Epithelial cell of esophagus (primary cell): ENCODE measurements at regions not wholly inside any gene's neighbourhood (a gene's known extent, or its start where the extent isn't known, plus 50 kb on each side); places are given as distances from the start of the nearest gene placed in this dataset.
A peak's percentile ranks its signal among the peaks of the same experiment; 100 is the strongest.

Source experiments
- DNase-seq: peaks from one replicate; pipeline ENCODE4 v3.0.0; 2010; ENCODE audit warnings: low read depth
- H3K4me3 ChIP-seq: 2 replicates; pipeline ENCODE4 v1.5.1; 2011; ENCODE audit warnings: mild to moderate bottlenecking, low read length, control low read depth
- TF ChIP-seq, protein P1 (sequence below): IDR thresholded peaks from 2 replicates; pipeline ENCODE4 v1.5.1; 2011; ENCODE audit warnings: low read depth, mild to moderate bottlenecking, low read length, control low read depth, inconsistent platforms; ENCODE audit not compliant: insufficient read depth; ENCODE audit errors: missing control alignments

DNA sequence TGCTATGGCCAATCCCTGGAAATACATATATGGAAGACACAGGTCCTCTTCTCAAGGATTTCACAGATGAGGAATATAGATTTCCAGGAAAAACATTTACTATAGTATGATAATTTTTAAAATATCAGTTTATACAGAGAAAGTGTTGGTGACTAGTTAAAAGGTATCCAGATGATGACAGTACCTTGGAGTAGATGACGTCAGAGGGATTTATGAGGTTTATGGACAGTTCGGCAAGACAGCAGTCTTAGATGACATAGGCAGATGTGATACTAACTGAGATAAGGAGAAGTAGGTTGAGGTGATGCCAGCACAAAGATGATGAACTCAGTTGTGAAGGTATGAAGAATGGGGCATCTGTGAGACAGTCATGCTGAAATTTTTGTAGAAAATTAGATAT is 750.3 kb downstream of the PRELID2 start:
- DNase-seq = no peak
- no peak overlapping the region for H3K4me3 ChIP-seq
- TF ChIP-seq, protein P1, sequence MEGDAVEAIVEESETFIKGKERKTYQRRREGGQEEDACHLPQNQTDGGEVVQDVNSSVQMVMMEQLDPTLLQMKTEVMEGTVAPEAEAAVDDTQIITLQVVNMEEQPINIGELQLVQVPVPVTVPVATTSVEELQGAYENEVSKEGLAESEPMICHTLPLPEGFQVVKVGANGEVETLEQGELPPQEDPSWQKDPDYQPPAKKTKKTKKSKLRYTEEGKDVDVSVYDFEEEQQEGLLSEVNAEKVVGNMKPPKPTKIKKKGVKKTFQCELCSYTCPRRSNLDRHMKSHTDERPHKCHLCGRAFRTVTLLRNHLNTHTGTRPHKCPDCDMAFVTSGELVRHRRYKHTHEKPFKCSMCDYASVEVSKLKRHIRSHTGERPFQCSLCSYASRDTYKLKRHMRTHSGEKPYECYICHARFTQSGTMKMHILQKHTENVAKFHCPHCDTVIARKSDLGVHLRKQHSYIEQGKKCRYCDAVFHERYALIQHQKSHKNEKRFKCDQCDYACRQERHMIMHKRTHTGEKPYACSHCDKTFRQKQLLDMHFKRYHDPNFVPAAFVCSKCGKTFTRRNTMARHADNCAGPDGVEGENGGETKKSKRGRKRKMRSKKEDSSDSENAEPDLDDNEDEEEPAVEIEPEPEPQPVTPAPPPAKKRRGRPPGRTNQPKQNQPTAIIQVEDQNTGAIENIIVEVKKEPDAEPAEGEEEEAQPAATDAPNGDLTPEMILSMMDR = no peak

DNA sequence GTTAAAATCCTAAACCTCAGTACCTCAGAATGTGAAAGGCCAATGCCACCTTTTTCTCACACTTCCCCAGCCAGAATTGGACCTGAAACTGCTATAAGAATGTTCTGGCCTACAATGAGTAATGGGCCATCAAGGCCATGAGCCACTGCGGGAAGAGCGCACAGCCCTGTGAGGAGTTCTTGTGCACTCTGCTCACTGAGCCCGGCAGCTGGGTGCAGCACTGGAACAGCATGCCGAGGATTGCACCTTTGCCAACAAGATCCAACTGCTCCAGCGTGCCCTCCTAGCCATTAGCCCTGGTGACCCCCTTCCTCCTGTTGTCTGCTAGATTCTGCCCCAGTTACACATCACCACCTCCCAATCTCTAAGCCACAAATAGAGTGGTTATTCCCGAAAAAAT is 758.1 kb downstream of the PRELID2 start:
- TF ChIP-seq, protein P1 = no peak
- H3K4me3 ChIP-seq = no peak overlapping the region
- no peak for DNase-seq

DNA sequence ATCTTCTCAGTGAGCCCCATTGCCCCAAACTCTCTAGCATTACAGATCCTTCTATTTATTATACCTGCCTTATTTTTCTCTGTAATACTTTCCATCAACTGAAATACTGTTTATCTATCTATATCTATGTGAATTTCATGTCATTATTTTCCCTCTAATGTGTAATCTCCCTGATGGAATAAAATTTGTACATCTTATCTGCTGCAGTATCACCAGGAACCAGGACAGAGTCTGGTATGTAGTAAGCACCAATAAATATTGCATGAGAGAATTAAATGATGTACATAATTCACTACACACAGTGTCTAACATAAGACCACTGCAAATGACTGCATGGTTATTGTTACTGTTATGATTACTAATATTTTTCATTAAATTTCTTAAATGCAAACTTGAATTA is 759.1 kb downstream of the PRELID2 start:
- H3K4me3 ChIP-seq = no peak overlapping the region
- no peak for DNase-seq
- TF ChIP-seq, protein P1 = no peak

DNA sequence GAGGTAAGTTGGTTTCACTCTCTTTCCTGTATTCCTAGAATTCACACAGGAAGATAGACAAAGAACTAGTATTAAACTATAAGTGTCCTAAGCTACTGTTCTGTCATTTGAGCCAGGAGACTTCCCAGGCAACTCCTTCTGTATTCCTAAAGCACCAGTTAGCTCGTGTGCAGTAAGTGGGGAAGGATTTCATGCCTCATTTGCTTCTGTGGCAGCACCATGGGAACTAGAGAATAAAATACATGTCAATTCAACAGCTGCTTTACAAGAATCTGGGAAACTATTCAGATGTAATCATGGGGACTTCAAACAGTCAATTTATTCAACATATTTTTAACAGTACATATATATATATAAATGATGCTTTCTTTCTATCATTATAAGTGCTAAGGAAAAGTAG is 762.3 kb downstream of the PRELID2 start:
- TF ChIP-seq, protein P1 = no peak
- H3K4me3 ChIP-seq = no peak overlapping the region
- DNase-seq = no peak

DNA sequence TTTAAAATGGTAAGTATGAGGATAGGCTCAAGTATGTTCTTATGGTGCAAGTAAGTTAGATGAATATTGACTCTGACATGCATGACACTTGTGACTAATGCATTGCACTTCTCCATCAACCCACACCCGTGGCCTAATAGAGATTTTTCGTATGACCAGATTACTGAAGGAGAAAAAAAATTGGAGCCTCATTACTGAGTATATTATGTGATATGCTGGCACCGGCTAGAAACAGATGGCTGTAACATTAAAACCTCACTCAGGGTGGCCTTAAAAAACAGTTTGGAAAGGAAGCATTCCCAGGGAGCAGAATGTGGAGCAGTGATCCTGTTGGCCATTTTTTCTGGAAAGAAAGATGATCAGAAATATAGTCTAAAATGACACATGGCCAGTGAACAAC is 766.4 kb downstream of the PRELID2 start:
- TF ChIP-seq, protein P1 = no peak
- peak; percentile 9 for DNase-seq
- H3K4me3 ChIP-seq = no peak overlapping the region

DNA sequence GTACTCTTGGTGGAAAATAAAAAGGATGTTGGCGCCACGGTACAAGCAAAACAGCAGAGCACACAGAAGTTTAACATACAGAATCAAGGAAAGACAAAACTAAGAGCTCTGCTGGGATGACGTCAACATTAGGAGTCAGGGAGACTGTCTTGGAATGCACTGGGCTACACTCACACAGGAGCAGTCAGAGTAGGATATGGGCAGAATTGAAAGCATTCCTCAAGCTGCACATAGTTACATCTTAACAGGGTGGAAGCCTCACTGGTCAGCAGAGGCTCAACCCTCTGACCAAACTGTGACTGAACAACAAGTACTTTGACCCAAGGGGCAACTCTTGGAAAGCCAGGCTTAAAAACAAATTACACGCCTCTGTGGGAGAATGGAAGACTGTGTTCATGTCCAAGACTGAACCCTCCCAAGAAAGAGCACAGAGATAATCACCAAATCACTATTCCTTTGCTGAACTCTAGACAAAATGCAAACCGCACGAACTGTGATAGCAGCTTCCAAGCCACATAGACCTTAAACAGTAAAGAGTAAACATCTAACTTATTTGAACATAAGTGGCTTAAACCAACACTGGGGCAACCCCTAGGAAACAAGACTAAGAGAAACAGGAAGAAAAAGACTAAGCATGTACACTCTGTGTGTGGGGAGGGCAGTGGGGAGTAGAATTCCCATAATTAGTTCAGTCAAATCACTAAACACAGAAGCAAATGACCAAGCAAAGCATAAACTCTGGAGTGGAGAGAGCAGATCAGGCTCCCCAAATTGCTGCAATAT is 772.7 kb downstream of the PRELID2 start:
- TF ChIP-seq, protein P1 = no peak
- no peak for DNase-seq
- no peak overlapping the region for H3K4me3 ChIP-seq

DNA sequence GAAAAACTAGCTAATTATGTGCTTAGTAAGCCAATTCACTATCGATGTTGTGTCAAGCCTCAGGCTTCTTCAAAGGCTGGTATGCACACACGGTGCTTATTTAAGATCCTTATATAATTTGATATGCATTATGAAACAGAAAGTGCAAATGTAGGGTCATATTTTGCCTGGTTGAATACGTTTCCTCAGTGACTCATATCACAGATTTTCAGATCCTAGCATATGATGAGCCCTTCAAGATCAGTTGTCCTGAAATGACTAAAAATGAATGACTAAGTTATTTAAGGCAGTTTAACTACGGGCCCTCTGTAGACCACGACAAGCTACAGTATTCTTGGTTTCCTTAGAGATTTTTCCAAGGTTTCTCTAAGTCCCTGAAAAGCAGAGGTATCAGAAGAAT is 778.3 kb downstream of the PRELID2 start:
- DNase-seq = peak; percentile 15
- H3K4me3 ChIP-seq = no peak overlapping the region
- TF ChIP-seq, protein P1 = no peak
